ENCODE measurements at regions not wholly inside any gene's neighbourhood (a gene's known extent, or its start where the extent isn't known, plus 50 kb on each side); places are given as distances from the start of the nearest gene placed in this dataset.

GRCh38 chr1:55957276-55957675, 622.1 kb downstream of the PLPP3 start:
- DNase-seq = no peak

- no peak for DNase-seq
Observed at GRCh38 chr1:55955016-55955621, 624.2 kb downstream of the PLPP3 start.

GRCh38 chr1:55951291-55951690, 628.1 kb downstream of the PLPP3 start:
- DNase-seq = no peak

GRCh38 chr1:55947446-55947845, 631.9 kb downstream of the PLPP3 start:
- no peak for DNase-seq

- DNase-seq = no peak
Observed at GRCh38 chr1:55943721-55944435, 635.5 kb downstream of the PLPP3 start.

- DNase-seq = no peak
Observed at GRCh38 chr1:55943012-55943411, 636.4 kb downstream of the PLPP3 start.

GRCh38 chr1:55939866-55940265, 639.5 kb downstream of the PLPP3 start:
- no peak for DNase-seq

- no peak for DNase-seq
Observed at GRCh38 chr1:55938861-55939260, 640.5 kb downstream of the PLPP3 start.

- no peak for DNase-seq
Observed at GRCh38 chr1:55938376-55938850, 641.0 kb downstream of the PLPP3 start.

GRCh38 chr1:55937840-55938375, 641.5 kb downstream of the PLPP3 start:
- DNase-seq = no peak

- no peak for DNase-seq
Observed at GRCh38 chr1:55935236-55935635, 644.1 kb downstream of the PLPP3 start.

GRCh38 chr1:55932402-55932801, 647.0 kb downstream of the PLPP3 start:
- DNase-seq = no peak

- no peak for DNase-seq
Observed at GRCh38 chr1:55931081-55931940, 648.1 kb downstream of the PLPP3 start.

GRCh38 chr1:55929652-55930051, 649.7 kb downstream of the PLPP3 start:
- no peak for DNase-seq

- DNase-seq = no peak
Observed at GRCh38 chr1:55928576-55928975, 650.8 kb downstream of the PLPP3 start.

GRCh38 chr1:55927702-55928290, 651.6 kb downstream of the PLPP3 start:
- DNase-seq = no peak

- DNase-seq = no peak
Observed at GRCh38 chr1:55926906-55927471, 652.4 kb downstream of the PLPP3 start.

- no peak for DNase-seq
Observed at GRCh38 chr1:55916907-55917306, 662.5 kb downstream of the PLPP3 start.

- DNase-seq = no peak
Observed at GRCh38 chr1:55916481-55916880, 662.9 kb downstream of the PLPP3 start.

GRCh38 chr1:55913565-55913964, 665.8 kb downstream of the PLPP3 start:
- DNase-seq = no peak

GRCh38 chr1:55912438-55912837, 666.9 kb downstream of the PLPP3 start:
- DNase-seq = no peak

- no peak for DNase-seq
Observed at GRCh38 chr1:55904541-55904940, 674.8 kb downstream of the PLPP3 start.

GRCh38 chr1:55898181-55898580, 681.2 kb downstream of the PLPP3 start:
- DNase-seq = no peak

Measured in SHP77 treated with DMSO at 0.1 percent for 48 hours (cell line).